Stomach smooth muscle (tissue), 2 donors: ENCODE measurements at regions not wholly inside any gene's neighbourhood (a gene's known extent, or its start where the extent isn't known, plus 50 kb on each side); places are given as distances from the start of the nearest gene placed in this dataset.

Experiments used
- H3K27ac ChIP-seq: one replicate; pipeline ENCODE4 v1.7.0; 2013; ENCODE audit warnings: mild to moderate bottlenecking, low read length, inconsistent platforms
- H3K27me3 ChIP-seq, 2 donors: one replicate each; pipeline ENCODE4 v1.7.0; 2013; ENCODE audit warnings: low read length in 2 of 2; ENCODE audit not compliant: insufficient read depth in 2 of 2, control insufficient read depth in 1 of 2
- H3K36me3 ChIP-seq, 2 donors: one replicate each; pipeline ENCODE4 v1.7.0; 2013; ENCODE audit warnings: low read length in 2 of 2; ENCODE audit not compliant: control insufficient read depth in 2 of 2, insufficient read depth in 2 of 2
- H3K4me1 ChIP-seq: one replicate; pipeline ENCODE4 v1.7.0; 2013; ENCODE audit warnings: low read length; ENCODE audit not compliant: control insufficient read depth, insufficient read depth
- H3K4me3 ChIP-seq, 2 donors: one replicate each; pipeline ENCODE4 v1.7.0; 2013; ENCODE audit warnings: low read length in 2 of 2
- H3K9ac ChIP-seq, 2 donors: one replicate each; pipeline ENCODE4 v1.7.0; 2013; ENCODE audit warnings: low read length in 2 of 2, mild to moderate bottlenecking in 1 of 2
- H3K9me3 ChIP-seq, 2 donors: one replicate each; pipeline ENCODE4 v1.7.0; 2013; ENCODE audit warnings: low read length in 2 of 2; ENCODE audit not compliant: control insufficient read depth in 2 of 2
- donor health status: healthy.
- donor health status: Pancreatic carcinoma.

DNA sequence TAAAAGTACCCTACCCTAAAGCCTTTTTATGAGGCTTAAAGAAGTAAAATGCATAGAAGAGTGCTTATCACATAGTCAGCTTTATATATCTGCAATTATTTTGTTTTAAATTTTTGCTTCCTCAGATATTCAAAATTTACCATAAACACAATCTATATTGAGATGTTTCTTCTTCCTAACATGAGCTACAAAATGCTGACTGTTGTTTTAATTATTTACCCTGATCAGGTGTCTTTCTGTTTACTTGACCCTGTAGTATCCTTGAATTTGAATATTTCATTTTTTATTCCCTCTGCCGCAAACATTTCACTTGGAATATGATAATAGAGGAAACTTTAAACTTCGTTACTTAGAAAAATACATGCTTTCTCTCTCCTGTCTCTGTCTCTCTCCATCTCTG, 147.9 kb downstream of the TMX3 start:
- no peaks in the 10 kb centered on the region for H3K36me3 ChIP-seq
- no peak overlapping the region for H3K4me3 ChIP-seq
- H3K4me1 ChIP-seq, result no peaks in the 10 kb centered on the region
- no peaks in the 10 kb centered on the region for H3K27me3 ChIP-seq
- no peaks in the 10 kb centered on the region for H3K9me3 ChIP-seq
- no peak overlapping the region for H3K9ac ChIP-seq
- H3K27ac ChIP-seq, result no peak overlapping the region

GRCh38 chr18:68564961-68565360, 149.9 kb downstream of the TMX3 start:
- no peak overlapping the region for H3K9ac ChIP-seq
- H3K27ac ChIP-seq, result no peak overlapping the region
- H3K4me1 ChIP-seq, result no peaks in the 10 kb centered on the region
- H3K36me3 ChIP-seq, result no peaks in the 10 kb centered on the region
- H3K4me3 ChIP-seq, result no peak overlapping the region
- no peaks in the 10 kb centered on the region for H3K9me3 ChIP-seq
- no peaks in the 10 kb centered on the region for H3K27me3 ChIP-seq

GRCh38 chr18:68564351-68564750, 150.6 kb downstream of the TMX3 start:
- no peaks in the 10 kb centered on the region for H3K9me3 ChIP-seq
- no peaks in the 10 kb centered on the region for H3K27me3 ChIP-seq
- H3K9ac ChIP-seq, result no peak overlapping the region
- H3K27ac ChIP-seq, result no peak overlapping the region
- no peaks in the 10 kb centered on the region for H3K36me3 ChIP-seq
- no peak overlapping the region for H3K4me3 ChIP-seq
- H3K4me1 ChIP-seq, result no peaks in the 10 kb centered on the region

- Histone ChIP-seq H3K4me1 (no peaks in the 10 kb centered on the region), H3K9me3 (no peaks in the 10 kb centered on the region), H3K9ac (no peak overlapping the region), H3K27ac (no peak overlapping the region), H3K4me3 (no peak overlapping the region), H3K27me3 (no peaks in the 10 kb centered on the region), H3K36me3 (no peaks in the 10 kb centered on the region)
Observed at GRCh38 chr18:68560128-68560527, 154.8 kb downstream of the TMX3 start.

- H3K9me3 ChIP-seq, result no peaks in the 10 kb centered on the region
- no peaks in the 10 kb centered on the region for H3K4me1 ChIP-seq
- no peaks in the 10 kb centered on the region for H3K27me3 ChIP-seq
- H3K9ac ChIP-seq, result no peak overlapping the region
- no peaks in the 10 kb centered on the region for H3K36me3 ChIP-seq
- H3K4me3 ChIP-seq, result no peak overlapping the region
- no peak overlapping the region for H3K27ac ChIP-seq
Observed at GRCh38 chr18:68557183-68557582, 157.7 kb downstream of the TMX3 start.

DNA sequence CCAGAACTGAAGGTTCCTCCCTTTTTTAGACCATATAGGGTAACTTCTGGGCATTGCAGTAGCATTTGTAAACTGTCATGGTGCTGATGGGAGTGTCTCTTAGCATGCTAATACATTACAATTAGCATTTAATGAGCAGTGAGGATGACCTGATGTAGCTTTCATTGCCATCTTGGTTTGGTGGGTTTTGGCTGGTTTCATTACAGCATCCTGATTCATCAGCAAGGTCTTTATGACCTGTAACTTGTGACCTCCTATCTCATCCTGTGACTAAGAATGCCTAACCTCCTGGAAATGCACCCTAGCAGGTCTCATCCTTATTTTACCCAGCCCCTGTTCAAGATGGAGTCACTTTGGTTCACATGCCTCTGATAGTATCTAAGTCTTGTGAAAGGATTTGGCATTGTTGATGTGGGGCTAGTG, 159.0 kb downstream of the TMX3 start:
- no peak overlapping the region for H3K27ac ChIP-seq
- H3K36me3 ChIP-seq, result no peaks in the 10 kb centered on the region
- no peaks in the 10 kb centered on the region for H3K27me3 ChIP-seq
- H3K4me1 ChIP-seq, result no peaks in the 10 kb centered on the region
- no peak overlapping the region for H3K4me3 ChIP-seq
- H3K9ac ChIP-seq, result no peak overlapping the region
- no peaks in the 10 kb centered on the region for H3K9me3 ChIP-seq

GRCh38 chr18:68548904-68549870, 165.7 kb downstream of the TMX3 start:
- Histone ChIP-seq H3K9ac (no peak overlapping the region), H3K4me1 (no peaks in the 10 kb centered on the region), H3K9me3 (peaks cover 0 to 3% of the 10 kb centered on the region in 2 donors), H3K27ac (no peak overlapping the region), H3K27me3 (no peaks in the 10 kb centered on the region), H3K36me3 (no peaks in the 10 kb centered on the region), H3K4me3 (no peak overlapping the region)

GRCh38 chr18:68543344-68543743, 171.6 kb downstream of the TMX3 start:
- Histone ChIP-seq H3K27me3 (no peaks in the 10 kb centered on the region), H3K9me3 (peaks cover 0 to 3% of the 10 kb centered on the region in 2 donors), H3K4me1 (no peaks in the 10 kb centered on the region), H3K4me3 (no peak overlapping the region), H3K27ac (no peak overlapping the region), H3K36me3 (no peaks in the 10 kb centered on the region), H3K9ac (no peak overlapping the region)

GRCh38 chr18:68542846-68543245, 172.1 kb downstream of the TMX3 start:
- no peaks in the 10 kb centered on the region for H3K27me3 ChIP-seq

DNA sequence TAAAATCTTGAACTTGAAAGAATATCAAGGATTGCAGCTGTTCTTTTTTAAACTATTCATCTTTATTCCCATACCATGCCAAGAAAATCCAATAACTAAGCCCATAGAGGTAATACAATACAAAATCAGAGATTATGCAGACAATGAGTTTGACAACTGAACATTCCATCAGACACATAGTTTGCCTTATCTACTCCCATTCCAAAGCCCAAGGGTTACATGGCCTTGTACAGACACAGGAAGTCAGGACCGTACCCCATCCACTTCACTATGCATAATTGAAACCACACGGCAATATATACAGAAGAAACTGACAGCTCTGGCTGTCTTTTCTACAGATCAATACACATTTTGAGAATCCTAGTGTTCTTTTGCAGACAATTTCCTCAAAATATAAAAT, 181.3 kb downstream of the TMX3 start:
- H3K4me3 ChIP-seq, result no peak overlapping the region
- no peaks in the 10 kb centered on the region for H3K9me3 ChIP-seq
- H3K27me3 ChIP-seq, result no peaks in the 10 kb centered on the region
- H3K36me3 ChIP-seq, result no peaks in the 10 kb centered on the region
- no peak overlapping the region for H3K27ac ChIP-seq
- no peak overlapping the region for H3K9ac ChIP-seq
- no peaks in the 10 kb centered on the region for H3K4me1 ChIP-seq

More at GRCh38 chr18:68542846-68543245, 172.1 kb downstream of the TMX3 start:
- H3K4me3 ChIP-seq, result no peak overlapping the region
- H3K9me3 ChIP-seq, result peaks cover 0 to 3% of the 10 kb centered on the region in 2 donors
- H3K9ac ChIP-seq, result no peak overlapping the region
- no peaks in the 10 kb centered on the region for H3K36me3 ChIP-seq
- no peak overlapping the region for H3K27ac ChIP-seq
- no peaks in the 10 kb centered on the region for H3K4me1 ChIP-seq

- H3K9ac ChIP-seq, result no peak overlapping the region
- H3K4me3 ChIP-seq, result no peak overlapping the region
- no peaks in the 10 kb centered on the region for H3K36me3 ChIP-seq
- no peaks in the 10 kb centered on the region for H3K4me1 ChIP-seq
- no peaks in the 10 kb centered on the region for H3K27me3 ChIP-seq
- no peaks in the 10 kb centered on the region for H3K9me3 ChIP-seq
- H3K27ac ChIP-seq, result no peak overlapping the region
Observed at GRCh38 chr18:68532328-68532885, 182.5 kb downstream of the TMX3 start.
